Kidney (tissue), 13 donors: ENCODE measurements at regions not wholly inside any gene's neighbourhood (a gene's known extent, or its start where the extent isn't known, plus 50 kb on each side); places are given as distances from the start of the nearest gene placed in this dataset.

Experiments used
- DNase-seq, 5 donors: peaks; one replicate each; pipeline ENCODE4 v3.0.0-alpha.2; 2013 to 2020
- FAIRE-seq: peaks from 2 replicates; lab custom pipeline; 2012; peaks lifted over from hg19 to GRCh38; lab: Jason Lieb, UNC
- H3K27ac ChIP-seq, 2 donors: one replicate each; pipeline ENCODE4 v1.7.0; 2013; ENCODE audit warnings: low read depth in 2 of 2, low read length in 2 of 2, inconsistent platforms in 1 of 2
- H3K27me3 ChIP-seq: one replicate; pipeline ENCODE4 v1.7.1; 2013; ENCODE audit warnings: low read length, inconsistent platforms; ENCODE audit not compliant: control insufficient read depth, insufficient read depth
- H3K36me3 ChIP-seq, 3 donors: one replicate each; pipeline versions ENCODE4 v1.7.0 to v1.7.1; 2013; ENCODE audit warnings: low read length in 3 of 3, control low read depth in 1 of 3, inconsistent platforms in 1 of 3; ENCODE audit not compliant: insufficient read depth in 3 of 3, control insufficient read depth in 2 of 3
- H3K4me1 ChIP-seq, 3 donors: one replicate each; pipeline versions ENCODE4 v1.7.0 to v1.7.1; 2013; ENCODE audit warnings: low read length in 3 of 3, inconsistent platforms in 1 of 3, low read depth in 1 of 3; ENCODE audit not compliant: control insufficient read depth in 2 of 3, insufficient read depth in 2 of 3
- H3K4me3 ChIP-seq, 3 donors: one replicate each; pipeline versions ENCODE4 v1.7.0 to v1.8.1; 2013; ENCODE audit warnings: low read length in 3 of 3, control low read depth in 1 of 3, inconsistent platforms in 1 of 3
- H3K9ac ChIP-seq, 3 donors: one replicate each; pipeline versions ENCODE4 v1.7.0 to v1.7.1; 2013; ENCODE audit warnings: low read length in 3 of 3, control low read depth in 1 of 3, inconsistent platforms in 1 of 3
- H3K9me3 ChIP-seq, 3 donors: one replicate each; pipeline versions ENCODE4 v1.7.0 to v1.7.1; 2013; ENCODE audit warnings: low read length in 3 of 3, control low read depth in 1 of 3, inconsistent platforms in 1 of 3; ENCODE audit not compliant: control insufficient read depth in 2 of 3, insufficient read depth in 1 of 3
- intact Hi-C: fragments of 100-400 bp; cut with DNase I; formaldehyde crosslinking; loops from one replicate; pipeline ENCODE4 v1.11.1; 2022
- TF ChIP-seq, protein P1 (sequence below): IDR thresholded peaks from 3 replicates; pipeline ENCODE4 v1.5.1; 2012; ENCODE audit warnings: mild to moderate bottlenecking, moderate library complexity, borderline replicate concordance; ENCODE audit not compliant: insufficient read depth; ENCODE audit errors: extremely low read depth
- donor health status: control.
- donor health status: control.
- donor health status: control.
- donor health status: control.
- donor health status: control.
- donor health status: DM: yes; HTN: yes; CAD: no.
- donor health status: Normal renal cell carcinoma (clear cell type).

DNA sequence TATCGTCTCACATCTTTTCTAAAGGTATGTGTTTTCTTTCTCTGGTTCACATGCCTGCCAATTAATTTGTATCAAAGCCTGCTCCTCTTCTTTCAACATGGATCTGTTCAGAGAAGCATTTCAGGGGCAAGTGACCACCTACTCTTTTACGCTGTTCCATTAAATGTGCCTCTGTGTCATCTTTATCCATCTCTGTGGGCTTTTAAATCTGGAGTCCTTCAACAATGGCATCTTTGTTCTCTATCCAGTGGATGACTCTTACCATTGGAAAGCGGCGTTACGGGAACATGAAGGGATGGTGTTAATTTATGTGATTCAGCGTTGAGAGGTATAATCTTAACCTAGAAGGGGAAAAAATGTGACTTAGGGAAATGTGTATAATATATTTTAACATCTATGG lies 92.7 kb upstream of the CFAP20DC start:
- TF ChIP-seq, protein P1, sequence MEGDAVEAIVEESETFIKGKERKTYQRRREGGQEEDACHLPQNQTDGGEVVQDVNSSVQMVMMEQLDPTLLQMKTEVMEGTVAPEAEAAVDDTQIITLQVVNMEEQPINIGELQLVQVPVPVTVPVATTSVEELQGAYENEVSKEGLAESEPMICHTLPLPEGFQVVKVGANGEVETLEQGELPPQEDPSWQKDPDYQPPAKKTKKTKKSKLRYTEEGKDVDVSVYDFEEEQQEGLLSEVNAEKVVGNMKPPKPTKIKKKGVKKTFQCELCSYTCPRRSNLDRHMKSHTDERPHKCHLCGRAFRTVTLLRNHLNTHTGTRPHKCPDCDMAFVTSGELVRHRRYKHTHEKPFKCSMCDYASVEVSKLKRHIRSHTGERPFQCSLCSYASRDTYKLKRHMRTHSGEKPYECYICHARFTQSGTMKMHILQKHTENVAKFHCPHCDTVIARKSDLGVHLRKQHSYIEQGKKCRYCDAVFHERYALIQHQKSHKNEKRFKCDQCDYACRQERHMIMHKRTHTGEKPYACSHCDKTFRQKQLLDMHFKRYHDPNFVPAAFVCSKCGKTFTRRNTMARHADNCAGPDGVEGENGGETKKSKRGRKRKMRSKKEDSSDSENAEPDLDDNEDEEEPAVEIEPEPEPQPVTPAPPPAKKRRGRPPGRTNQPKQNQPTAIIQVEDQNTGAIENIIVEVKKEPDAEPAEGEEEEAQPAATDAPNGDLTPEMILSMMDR = no peak

DNA sequence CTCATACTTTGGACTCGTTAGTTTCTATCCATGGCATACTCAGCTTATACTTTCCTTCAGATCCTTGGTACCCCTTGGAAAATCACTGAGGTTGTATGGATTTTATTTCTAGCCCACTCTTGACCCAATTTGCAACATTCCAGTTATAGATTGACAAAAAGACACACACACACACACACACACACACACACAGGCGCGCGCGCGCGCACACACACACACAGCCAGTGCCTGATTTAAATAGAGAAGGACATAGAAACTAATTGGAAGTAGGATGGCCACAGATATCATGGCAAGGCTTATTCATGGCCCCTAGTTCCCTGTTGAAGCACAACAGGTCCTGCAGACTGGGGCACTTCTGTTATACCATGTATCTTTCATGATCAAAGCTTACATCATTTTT lies 89.1 kb upstream of the CFAP20DC start:
- TF ChIP-seq, protein P1 = no peak

More for the DNA sequence above, 92.7 kb upstream of the CFAP20DC start:
- intact Hi-C loops = no loop called here
- H3K4me1 ChIP-seq = no peaks in the 10 kb centered on the region
- no peak overlapping the region for H3K9ac ChIP-seq
- no peak for DNase-seq
- no peak overlapping the region for H3K27ac ChIP-seq
- no peaks in the 10 kb centered on the region for H3K36me3 ChIP-seq
- peaks cover 0 to 3% (median 0%) of the 10 kb centered on the region in 3 donors for H3K9me3 ChIP-seq
- H3K27me3 ChIP-seq = no peaks in the 10 kb centered on the region
- FAIRE-seq = no peak
- H3K4me3 ChIP-seq = no peak overlapping the region

DNA sequence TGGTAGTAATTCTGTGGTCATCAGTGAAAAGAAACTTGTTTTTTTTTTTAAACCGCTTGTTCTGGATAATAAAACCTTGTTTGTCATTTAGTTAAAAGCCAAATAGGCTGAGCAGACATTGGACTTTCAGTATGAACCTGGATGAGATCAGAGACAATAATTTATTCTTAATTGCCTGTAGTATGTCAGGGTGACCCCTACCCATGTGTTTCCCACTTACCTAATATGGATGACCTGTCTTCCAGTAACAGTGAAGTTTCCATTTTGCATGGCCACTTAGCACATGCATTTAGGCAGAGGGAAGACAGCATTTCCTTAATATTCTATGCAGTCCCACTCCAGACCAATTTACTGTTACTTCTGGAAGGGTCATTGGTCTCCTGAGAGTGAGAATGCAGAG lies 87.6 kb upstream of the CFAP20DC start:
- Histone ChIP-seq H3K9ac (no peak overlapping the region), H3K27me3 (no peaks in the 10 kb centered on the region), H3K27ac (no peak overlapping the region), H3K9me3 (no peaks in the 10 kb centered on the region), H3K4me3 (no peak overlapping the region), H3K4me1 (no peaks in the 10 kb centered on the region), H3K36me3 (no peaks in the 10 kb centered on the region)
- FAIRE-seq = no peak
- DNase-seq = no peak
- TF ChIP-seq, protein P1 = no peak
- intact Hi-C loops = no loop called here

More for the DNA sequence above, 89.1 kb upstream of the CFAP20DC start:
- Histone ChIP-seq H3K27ac (no peak overlapping the region), H3K27me3 (no peaks in the 10 kb centered on the region), H3K36me3 (no peaks in the 10 kb centered on the region), H3K4me1 (no peaks in the 10 kb centered on the region), H3K4me3 (no peak overlapping the region), H3K9ac (no peak overlapping the region), H3K9me3 (no peaks in the 10 kb centered on the region)
- FAIRE-seq (no peak), DNase-seq (no peak)
- intact Hi-C loops = no loop called here

DNA sequence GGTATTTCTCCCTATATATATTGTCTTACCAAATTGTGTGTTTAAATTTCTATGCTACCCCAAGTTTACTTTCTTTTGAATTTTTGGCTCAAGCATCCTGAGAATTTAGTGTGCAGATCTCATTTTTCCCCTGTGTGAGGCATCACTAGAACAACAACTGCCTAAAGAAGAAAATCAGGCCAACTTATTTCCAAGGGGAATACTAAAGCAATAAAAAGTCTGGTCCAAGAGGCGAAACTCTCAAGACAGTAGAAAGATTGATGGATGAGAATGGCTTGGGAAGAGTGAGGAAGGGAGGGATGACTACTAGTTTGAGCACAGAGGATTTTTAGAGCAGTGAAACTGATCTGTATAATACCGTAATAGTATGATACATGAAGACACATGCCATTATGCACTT lies 86.3 kb upstream of the CFAP20DC start:
- Histone ChIP-seq H3K36me3 (no peaks in the 10 kb centered on the region), H3K9ac (no peak overlapping the region), H3K4me3 (no peak overlapping the region), H3K9me3 (no peaks in the 10 kb centered on the region), H3K27ac (no peak overlapping the region), H3K4me1 (no peaks in the 10 kb centered on the region), H3K27me3 (no peaks in the 10 kb centered on the region)
- TF ChIP-seq, protein P1 = no peak
- no peak for DNase-seq
- intact Hi-C loops = no loop called here
- no peak for FAIRE-seq
